GM12865 (cell line): ENCODE measurements at regions not wholly inside any gene's neighbourhood (a gene's known extent, or its start where the extent isn't known, plus 50 kb on each side); places are given as distances from the start of the nearest gene placed in this dataset.

ENCODE experiments used
- DNase-seq: peaks from one replicate; pipeline ENCODE4 v3.0.0; 2010; ENCODE audit warnings: low read depth
- H3K4me3 ChIP-seq: 2 replicates; pipeline ENCODE4 v1.5.1; 2011; ENCODE audit warnings: mild to moderate bottlenecking, low read depth, low read length, control low read depth
- CTCF ChIP-seq: IDR thresholded peaks from 2 replicates; pipeline ENCODE4 v1.5.1; 2011; ENCODE audit warnings: low read length, control low read depth, low read depth, inconsistent platforms; ENCODE audit not compliant: insufficient read depth; ENCODE audit errors: missing control alignments

DNA sequence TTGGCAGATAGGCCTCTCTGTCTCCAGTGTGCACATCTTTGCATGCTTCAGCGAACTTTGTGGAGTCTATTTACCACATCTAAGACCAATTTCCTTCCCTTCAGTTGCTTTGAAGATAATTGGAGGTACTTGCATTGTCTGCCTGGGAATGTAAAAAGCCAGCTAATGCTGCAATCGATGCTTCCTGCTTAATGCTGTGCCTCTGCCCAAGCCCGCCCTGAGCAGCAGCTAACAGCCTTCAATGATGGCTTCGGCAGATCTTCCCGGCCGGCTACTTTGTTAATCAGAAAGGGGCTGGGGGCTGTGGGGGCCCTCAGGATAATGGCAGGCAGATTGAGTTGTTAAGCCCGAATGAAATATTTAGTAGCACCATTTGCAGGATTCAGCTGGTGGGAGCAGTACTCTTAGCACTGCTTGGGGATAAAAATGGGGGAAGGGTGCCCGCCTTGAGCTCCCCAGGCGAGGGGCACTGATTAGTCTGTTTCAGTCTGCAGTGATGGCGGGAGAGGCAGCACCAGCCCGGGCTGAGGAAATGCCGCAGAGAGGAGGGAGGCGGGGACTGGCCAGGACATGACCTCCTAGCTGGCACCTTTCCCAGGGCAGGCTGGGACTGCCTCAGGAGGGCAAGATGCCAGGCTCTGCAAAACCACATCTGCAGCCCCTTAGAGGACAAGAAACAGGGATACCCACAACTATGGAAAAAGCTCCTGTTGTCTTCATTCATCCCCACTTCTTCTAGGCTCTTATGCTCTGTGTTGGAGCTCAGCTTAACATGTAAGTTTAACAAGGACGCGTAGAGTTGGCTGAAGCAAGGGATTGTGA, 460.0 kb downstream of the BUD13 start:
- DNase-seq, result no peak
- H3K4me3 ChIP-seq, result no peak overlapping the region
- TF ChIP-seq CTCF, result no peak

- TF ChIP-seq CTCF, result no peak
- DNase-seq, result no peak
These were observed 461.6 kb downstream of the BUD13 start for GRCh38 chr11:116311206-116311605.

DNA sequence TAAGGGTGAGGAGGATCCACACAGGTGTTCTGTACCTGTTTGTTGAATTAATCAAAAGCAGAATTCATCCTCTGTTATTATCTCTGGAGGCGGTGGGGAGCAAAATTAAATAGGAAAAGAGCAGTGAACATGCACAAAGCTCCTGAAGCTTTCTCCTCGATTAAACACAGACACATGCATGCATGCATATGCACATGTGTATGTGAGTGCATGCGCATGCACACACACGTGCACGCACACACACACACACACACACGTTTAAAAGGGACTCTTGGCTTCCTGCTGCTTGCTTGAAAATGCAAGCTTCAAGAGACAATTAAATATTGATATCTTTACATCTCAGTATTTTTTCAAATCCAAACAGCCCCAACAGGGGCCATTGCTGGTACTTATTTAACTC, 462.1 kb downstream of the BUD13 start:
- no peak overlapping the region for H3K4me3 ChIP-seq
- TF ChIP-seq CTCF, result no peak
- no peak for DNase-seq

More at GRCh38 chr11:116311206-116311605, 461.6 kb downstream of the BUD13 start:
- no peak overlapping the region for H3K4me3 ChIP-seq

DNA sequence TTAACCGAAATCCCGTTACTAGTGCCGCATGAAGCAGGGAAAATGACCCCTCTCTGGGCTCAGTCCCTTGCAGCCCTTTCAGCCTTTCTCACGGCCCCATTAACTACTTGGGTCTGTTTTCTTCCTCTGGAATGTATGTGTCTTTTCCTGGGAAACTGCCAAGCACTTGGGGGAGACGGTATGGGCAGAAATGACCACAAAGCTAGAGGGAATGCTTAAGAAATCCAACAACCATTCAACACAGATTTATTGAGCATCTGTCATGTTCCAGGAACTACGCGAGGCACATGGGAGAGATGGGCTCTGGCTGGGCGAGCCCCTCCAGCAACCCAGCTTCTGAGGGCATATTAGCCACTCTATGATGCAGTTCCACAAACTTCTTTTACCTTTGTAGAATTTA, 462.6 kb downstream of the BUD13 start:
- no peak for DNase-seq
- no peak for TF ChIP-seq CTCF
- H3K4me3 ChIP-seq, result no peak overlapping the region

DNA sequence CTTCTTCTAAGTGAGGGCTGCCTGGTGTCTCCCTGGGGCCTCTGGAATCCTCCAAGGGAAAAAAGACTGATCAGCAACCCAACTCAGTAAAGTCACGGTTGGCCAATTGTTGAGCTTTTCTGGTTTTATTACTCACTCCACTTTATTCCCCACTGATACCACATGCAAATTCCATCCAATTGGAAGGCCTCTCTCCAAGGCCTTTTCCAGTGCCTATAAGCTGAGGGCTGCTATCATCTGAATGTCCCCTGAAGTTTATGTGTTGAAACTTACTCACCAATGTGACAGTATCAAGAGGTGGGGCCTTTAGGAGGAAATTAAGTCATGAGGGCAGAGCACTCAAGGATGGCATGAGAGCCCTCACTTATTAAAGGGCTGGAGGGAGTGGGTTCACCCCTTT, 463.3 kb downstream of the BUD13 start:
- no peak for DNase-seq

DNA sequence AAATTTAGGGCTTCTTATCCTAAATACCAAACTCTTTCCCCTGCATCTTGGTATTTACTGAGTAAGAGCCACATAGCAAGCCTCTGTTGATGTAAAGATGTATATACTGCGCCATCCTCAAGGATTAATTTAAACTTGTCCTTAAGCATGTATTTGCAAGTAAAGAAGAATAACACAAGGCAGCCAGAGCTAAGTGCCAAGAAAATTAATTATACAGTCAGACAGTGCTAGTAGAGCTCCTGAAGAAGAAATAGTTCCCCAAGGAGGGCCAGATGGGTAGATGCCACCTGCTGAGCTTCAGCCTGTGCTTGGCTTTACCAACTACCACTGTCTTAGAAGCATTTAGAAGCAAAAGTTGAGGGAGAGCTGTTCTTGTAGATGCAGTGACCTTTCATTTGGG, 470.0 kb downstream of the BUD13 start:
- DNase-seq, result no peak
- no peak for TF ChIP-seq CTCF
- no peak overlapping the region for H3K4me3 ChIP-seq

More for the DNA sequence above, 463.3 kb downstream of the BUD13 start:
- no peak overlapping the region for H3K4me3 ChIP-seq
- TF ChIP-seq CTCF, result no peak

- TF ChIP-seq CTCF, result no peak
- no peak overlapping the region for H3K4me3 ChIP-seq
- no peak for DNase-seq
These were observed 471.6 kb downstream of the BUD13 start for GRCh38 chr11:116301141-116301540.
